ENCODE measurements at regions not wholly inside any gene's neighbourhood (a gene's known extent, or its start where the extent isn't known, plus 50 kb on each side); places are given as distances from the start of the nearest gene placed in this dataset.

GRCh38 chr22:48662476-48663135 is 1165.1 kb downstream of the BRD1 start:
- H3K27me3 ChIP-seq (ENCODE audit: control insufficient read depth, insufficient read depth, low read length): no peaks in the 10 kb centered on the region
- no peak for FAIRE-seq
- no peak for TF ChIP-seq CTCF (IDR thresholded peaks at IDR 0.05; ENCODE audit: insufficient read depth, low read length, severe bottlenecking)
- no peak for DNase-seq (ENCODE audit: low read depth)
- no peak overlapping the region for H3K4me3 ChIP-seq (ENCODE audit: low read depth, low read length)
- no peaks in the 10 kb centered on the region for H3K36me3 ChIP-seq (ENCODE audit: control insufficient read depth, insufficient read depth, low read length)

- TF ChIP-seq CTCF (IDR thresholded peaks at IDR 0.05; ENCODE audit: insufficient read depth, low read length, severe bottlenecking): no peak
- no peak overlapping the region for H3K4me3 ChIP-seq (ENCODE audit: low read depth, low read length)
- H3K36me3 ChIP-seq (ENCODE audit: control insufficient read depth, insufficient read depth, low read length): no peaks in the 10 kb centered on the region
These were observed 1165.7 kb downstream of the BRD1 start for GRCh38 chr22:48661984-48662383.

GRCh38 chr22:48660790-48661740 is 1166.6 kb downstream of the BRD1 start:
- Histone ChIP-seq H3K4me3 (ENCODE audit: low read depth, low read length) (no peak overlapping the region), H3K36me3 (ENCODE audit: control insufficient read depth, insufficient read depth, low read length) (no peaks in the 10 kb centered on the region), H3K27me3 (ENCODE audit: control insufficient read depth, insufficient read depth, low read length) (no peaks in the 10 kb centered on the region)
- FAIRE-seq: no peak
- DNase-seq (ENCODE audit: low read depth): no peak
- no peak for TF ChIP-seq CTCF (IDR thresholded peaks at IDR 0.05; ENCODE audit: insufficient read depth, low read length, severe bottlenecking)

More at GRCh38 chr22:48661984-48662383, 1165.7 kb downstream of the BRD1 start:
- FAIRE-seq: no peak
- H3K27me3 ChIP-seq (ENCODE audit: control insufficient read depth, insufficient read depth, low read length): no peaks in the 10 kb centered on the region
- no peak for DNase-seq (ENCODE audit: low read depth)

- Histone ChIP-seq H3K27me3 (ENCODE audit: control insufficient read depth, insufficient read depth, low read length) (no peaks in the 10 kb centered on the region), H3K4me3 (ENCODE audit: low read depth, low read length) (no peak overlapping the region), H3K36me3 (ENCODE audit: control insufficient read depth, insufficient read depth, low read length) (no peaks in the 10 kb centered on the region)
- DNase-seq (ENCODE audit: low read depth) (no peak), FAIRE-seq (no peak)
- TF ChIP-seq CTCF (IDR thresholded peaks at IDR 0.05; ENCODE audit: insufficient read depth, low read length, severe bottlenecking): no peak
These were observed 1167.4 kb downstream of the BRD1 start for GRCh38 chr22:48660104-48660789.

- DNase-seq (ENCODE audit: low read depth): no peak
- no peaks in the 10 kb centered on the region for H3K27me3 ChIP-seq (ENCODE audit: control insufficient read depth, insufficient read depth, low read length)
These were observed 1168.2 kb downstream of the BRD1 start for GRCh38 chr22:48659404-48659996.

More at GRCh38 chr22:48659404-48659996, 1168.2 kb downstream of the BRD1 start:
- no peak for FAIRE-seq
- no peak overlapping the region for H3K4me3 ChIP-seq (ENCODE audit: low read depth, low read length)
- TF ChIP-seq CTCF (IDR thresholded peaks at IDR 0.05; ENCODE audit: insufficient read depth, low read length, severe bottlenecking): no peak
- H3K36me3 ChIP-seq (ENCODE audit: control insufficient read depth, insufficient read depth, low read length): no peaks in the 10 kb centered on the region

All from bronchial epithelial cell (primary cell).